ENCODE measurements at regions not wholly inside any gene's neighbourhood (a gene's known extent, or its start where the extent isn't known, plus 50 kb on each side); places are given as distances from the start of the nearest gene placed in this dataset.

- POLR2A ChIA-PET, result no interaction called here
- Mint-ChIP-seq H3K9me3 (ENCODE audit: unreplicated experiment) (peaks cover 22% of the 10 kb centered on the region), H3K4me1 (ENCODE audit: low read depth, unreplicated experiment) (no peaks in the 10 kb centered on the region), H3K4me3 (ENCODE audit: unreplicated experiment) (no peak overlapping the region), H3K36me3 (ENCODE audit: insufficient read depth, unreplicated experiment) (no peaks in the 10 kb centered on the region), H3K27me3 (ENCODE audit: insufficient read depth, unreplicated experiment) (peaks cover 16% of the 10 kb centered on the region), H3K27ac (ENCODE audit: unreplicated experiment) (no peak overlapping the region)
- no TSS peak for BruUV-seq (replicated peaks)
- CTCF ChIA-PET, result no interaction called here
- Histone ChIP-seq H3K36me3 (ENCODE audit: control insufficient read depth, insufficient read depth, low read length) (no peaks in the 10 kb centered on the region), H3K9me3 (no peaks in the 10 kb centered on the region), H3K27me3 (replicated peaks; ENCODE audit: control insufficient read depth, insufficient read depth, low read length) (no peaks in the 10 kb centered on the region), H3K4me1 (no peaks in the 10 kb centered on the region), H3K4me3 (ENCODE audit: low read depth, low read length) (no peak overlapping the region)
- intact Hi-C loops (cut with micrococcal nuclease; ENCODE audit: unreplicated experiment), result no loop called here
- TF ChIP-seq CTCF (IDR thresholded peaks at IDR 0.05; ENCODE audit: insufficient read depth in 1 of 2, low read depth in 1 of 2, low read length in 1 of 2, severe bottlenecking in 1 of 2, unreplicated experiment in 1 of 2), result no peak
- DNase-seq, result no peak
Observed at GRCh38 chr7:4513450-4513849, 168.6 kb upstream of the FOXK1 start.

- intact Hi-C loops (cut with micrococcal nuclease; ENCODE audit: unreplicated experiment), result no loop called here
- no peaks in the 10 kb centered on the region for H3K36me3 ChIP-seq (ENCODE audit: control insufficient read depth, insufficient read depth, low read length)
- Mint-ChIP-seq H3K4me3 (ENCODE audit: unreplicated experiment) (no peak overlapping the region), H3K27me3 (ENCODE audit: insufficient read depth, unreplicated experiment) (peaks cover 17% of the 10 kb centered on the region), H3K27ac (ENCODE audit: unreplicated experiment) (no peak overlapping the region), H3K4me1 (ENCODE audit: low read depth, unreplicated experiment) (no peaks in the 10 kb centered on the region), H3K9me3 (ENCODE audit: unreplicated experiment) (peaks cover 24% of the 10 kb centered on the region), H3K36me3 (ENCODE audit: insufficient read depth, unreplicated experiment) (no peaks in the 10 kb centered on the region)
- CTCF ChIA-PET, result no interaction called here
- DNase-seq, result no peak
- no TSS peak for BruUV-seq (replicated peaks)
- no peak for TF ChIP-seq CTCF (IDR thresholded peaks at IDR 0.05; ENCODE audit: insufficient read depth in 1 of 2, low read depth in 1 of 2, low read length in 1 of 2, severe bottlenecking in 1 of 2, unreplicated experiment in 1 of 2)
- no peaks in the 10 kb centered on the region for H3K27me3 ChIP-seq (replicated peaks; ENCODE audit: control insufficient read depth, insufficient read depth, low read length)
- no peaks in the 10 kb centered on the region for H3K4me1 ChIP-seq
- POLR2A ChIA-PET, result no interaction called here
- H3K9me3 ChIP-seq, result no peaks in the 10 kb centered on the region
- no peak overlapping the region for H3K4me3 ChIP-seq (ENCODE audit: low read depth, low read length)
Observed at GRCh38 chr7:4519819-4520520, 162.1 kb upstream of the FOXK1 start.

GRCh38 chr7:4523219-4523618, 158.9 kb upstream of the FOXK1 start:
- no peaks in the 10 kb centered on the region for H3K27me3 ChIP-seq (replicated peaks; ENCODE audit: control insufficient read depth, insufficient read depth, low read length)
- Mint-ChIP-seq H3K36me3 (ENCODE audit: insufficient read depth, unreplicated experiment) (no peaks in the 10 kb centered on the region), H3K27me3 (ENCODE audit: insufficient read depth, unreplicated experiment) (peaks cover 8% of the 10 kb centered on the region), H3K27ac (ENCODE audit: unreplicated experiment) (no peak overlapping the region), H3K9me3 (ENCODE audit: unreplicated experiment) (peaks cover 10% of the 10 kb centered on the region), H3K4me1 (ENCODE audit: low read depth, unreplicated experiment) (no peaks in the 10 kb centered on the region), H3K4me3 (ENCODE audit: unreplicated experiment) (no peak overlapping the region)
- DNase-seq, result no peak
- CTCF ChIA-PET, result no interaction called here
- BruUV-seq (replicated peaks), result no TSS peak
- no peaks in the 10 kb centered on the region for H3K36me3 ChIP-seq (ENCODE audit: control insufficient read depth, insufficient read depth, low read length)
- POLR2A ChIA-PET, result no interaction called here
- intact Hi-C loops (cut with micrococcal nuclease; ENCODE audit: unreplicated experiment), result no loop called here
- H3K9me3 ChIP-seq, result no peaks in the 10 kb centered on the region
- H3K4me1 ChIP-seq, result no peaks in the 10 kb centered on the region
- no peak for TF ChIP-seq CTCF (IDR thresholded peaks at IDR 0.05; ENCODE audit: insufficient read depth in 1 of 2, low read depth in 1 of 2, low read length in 1 of 2, severe bottlenecking in 1 of 2, unreplicated experiment in 1 of 2)
- no peak overlapping the region for H3K4me3 ChIP-seq (ENCODE audit: low read depth, low read length)
